Coronary artery (tissue), 2 donors: ENCODE measurements at regions not wholly inside any gene's neighbourhood (a gene's known extent, or its start where the extent isn't known, plus 50 kb on each side); places are given as distances from the start of the nearest gene placed in this dataset.
A peak's percentile ranks its signal among the peaks of the same experiment; 100 is the strongest.

ENCODE experiments used
- DNase-seq: peaks from one replicate; pipeline ENCODE4 v3.0.0-alpha.2; 2017; ENCODE audit warnings: low spot score
- H3K27ac ChIP-seq, 2 donors: fragments of 200-600 bp; sonication (generic); one replicate each; pipeline ENCODE4 v1.5.1; 2016 to 2019
- H3K4me3 ChIP-seq: fragments of 200-600 bp; sonication (generic); 2 replicates; pipeline ENCODE4 v1.5.1; 2016; ENCODE audit warnings: mild to moderate bottlenecking, moderate library complexity
- TF ChIP-seq, protein P1 (sequence below): fragments of 200-600 bp; sonication (generic); IDR thresholded peaks from one replicate; pipeline ENCODE4 v1.5.1; 2019; ENCODE audit warnings: antibody characterized with exemption

DNA sequence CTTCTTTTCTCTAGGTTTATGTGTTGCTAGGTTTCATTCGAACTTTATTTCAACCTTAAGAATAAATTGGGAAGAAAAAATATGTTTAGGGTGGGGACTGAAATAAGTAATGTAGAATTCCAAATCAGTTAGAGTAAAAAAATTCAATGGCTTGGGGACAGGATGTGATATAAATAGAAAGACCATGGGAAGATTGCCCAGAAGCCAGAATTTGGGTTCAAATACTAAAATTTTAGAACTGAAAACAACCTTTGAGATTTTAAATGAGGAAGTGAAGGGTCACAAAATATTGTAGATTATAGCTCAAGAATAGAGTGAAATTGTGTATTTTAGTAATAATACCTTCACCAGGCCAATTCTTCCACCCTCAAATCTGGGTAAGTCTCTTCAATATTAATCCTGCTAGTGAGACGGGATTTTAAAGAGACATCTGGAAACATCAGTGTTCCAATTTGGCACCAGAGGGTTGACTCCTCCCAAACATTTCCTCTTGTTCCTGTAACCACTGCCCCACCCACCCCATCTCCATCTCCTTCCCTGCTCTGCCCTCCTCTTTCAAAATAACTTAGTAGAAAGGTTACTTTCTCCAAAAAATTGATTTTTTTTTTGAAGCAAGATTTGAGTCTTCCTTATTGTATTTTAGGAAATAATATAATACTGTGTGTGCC is 51.3 kb upstream of the FAM3C start:
- no peak for DNase-seq
- TF ChIP-seq, protein P1, sequence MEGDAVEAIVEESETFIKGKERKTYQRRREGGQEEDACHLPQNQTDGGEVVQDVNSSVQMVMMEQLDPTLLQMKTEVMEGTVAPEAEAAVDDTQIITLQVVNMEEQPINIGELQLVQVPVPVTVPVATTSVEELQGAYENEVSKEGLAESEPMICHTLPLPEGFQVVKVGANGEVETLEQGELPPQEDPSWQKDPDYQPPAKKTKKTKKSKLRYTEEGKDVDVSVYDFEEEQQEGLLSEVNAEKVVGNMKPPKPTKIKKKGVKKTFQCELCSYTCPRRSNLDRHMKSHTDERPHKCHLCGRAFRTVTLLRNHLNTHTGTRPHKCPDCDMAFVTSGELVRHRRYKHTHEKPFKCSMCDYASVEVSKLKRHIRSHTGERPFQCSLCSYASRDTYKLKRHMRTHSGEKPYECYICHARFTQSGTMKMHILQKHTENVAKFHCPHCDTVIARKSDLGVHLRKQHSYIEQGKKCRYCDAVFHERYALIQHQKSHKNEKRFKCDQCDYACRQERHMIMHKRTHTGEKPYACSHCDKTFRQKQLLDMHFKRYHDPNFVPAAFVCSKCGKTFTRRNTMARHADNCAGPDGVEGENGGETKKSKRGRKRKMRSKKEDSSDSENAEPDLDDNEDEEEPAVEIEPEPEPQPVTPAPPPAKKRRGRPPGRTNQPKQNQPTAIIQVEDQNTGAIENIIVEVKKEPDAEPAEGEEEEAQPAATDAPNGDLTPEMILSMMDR: no peak
- Histone ChIP-seq H3K27ac (peak overlapping the region in 1 of 2 donors; percentile 43), H3K4me3 (no peak overlapping the region)

DNA sequence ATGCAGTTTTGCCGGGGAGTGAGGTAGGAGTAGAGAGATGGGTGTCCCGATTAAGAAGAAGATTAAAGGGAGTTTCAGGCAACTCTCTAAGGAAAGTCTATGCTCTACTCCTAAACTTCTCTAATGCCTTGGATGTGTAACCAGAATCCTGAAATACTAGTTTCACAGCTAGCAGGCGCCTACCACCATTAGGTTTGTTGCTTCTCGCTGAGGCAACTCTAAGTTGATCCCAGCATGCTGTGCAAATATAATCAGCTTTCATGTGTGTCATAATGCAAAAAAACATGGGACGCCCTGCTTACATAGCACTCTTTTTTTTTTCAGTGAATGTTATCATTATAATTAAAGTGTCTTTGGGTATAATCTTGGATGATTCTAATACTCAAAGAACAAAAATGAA is 50.4 kb upstream of the FAM3C start:
- TF ChIP-seq, protein P1: no peak
- DNase-seq: no peak
- no peak overlapping the region for H3K4me3 ChIP-seq
- peak overlapping the region in 1 of 2 donors; percentile 56 for H3K27ac ChIP-seq
